Hippocampal formation (tissue), 2 donors: ENCODE measurements at regions not wholly inside any gene's neighbourhood (a gene's known extent, or its start where the extent isn't known, plus 50 kb on each side); places are given as distances from the start of the nearest gene placed in this dataset.
"Not testable (repeated sequence)": the region's sequence is repeated elsewhere in the genome, so short reads cannot be mapped to it uniquely, and the experiment has no call there.

ENCODE experiments used
- DNase-seq, 2 donors: peaks; one replicate each; lab custom pipeline; 2025; lab: John Stamatoyannopoulos, UW

DNA sequence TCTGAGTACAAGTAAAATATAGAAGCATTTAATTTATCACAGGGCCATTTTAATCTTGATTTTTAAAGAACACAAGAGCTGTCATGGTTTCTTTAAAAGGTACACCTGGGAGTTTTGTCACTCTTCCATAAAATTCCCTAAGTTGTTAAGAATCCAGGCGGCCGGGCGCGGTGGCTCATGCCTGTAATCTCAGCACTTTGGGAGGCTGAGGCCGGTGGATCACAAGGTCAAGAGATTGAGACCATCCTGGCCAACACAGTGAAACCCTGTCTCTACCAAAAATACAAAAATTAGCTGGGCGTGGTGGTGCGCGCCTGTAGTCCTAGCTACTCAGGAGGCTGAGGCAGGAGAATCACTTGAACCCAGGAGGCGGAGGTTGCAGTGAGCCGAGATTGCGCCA, 278.3 kb downstream of the PCDH17 start:
- DNase-seq = not testable (repeated sequence)

DNA sequence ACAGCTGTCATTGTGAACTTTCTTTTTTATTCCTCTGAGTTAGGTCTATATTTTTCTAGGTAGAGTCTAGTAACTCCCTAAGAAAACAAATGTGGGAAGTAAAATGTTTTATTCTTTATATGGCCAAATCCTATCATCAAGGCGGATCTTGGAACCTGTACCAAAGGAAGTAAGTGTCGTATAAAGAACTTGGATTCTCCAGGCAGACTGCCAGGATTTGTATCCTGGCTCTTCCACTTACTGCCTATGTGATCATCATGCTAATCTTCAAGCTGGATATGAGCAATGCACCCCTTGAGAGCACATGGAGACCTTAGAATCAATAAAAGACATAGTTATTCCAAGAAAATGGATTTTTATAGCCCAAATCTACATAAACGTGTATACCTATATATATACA, 286.5 kb downstream of the PCDH17 start:
- no peak for DNase-seq

DNA sequence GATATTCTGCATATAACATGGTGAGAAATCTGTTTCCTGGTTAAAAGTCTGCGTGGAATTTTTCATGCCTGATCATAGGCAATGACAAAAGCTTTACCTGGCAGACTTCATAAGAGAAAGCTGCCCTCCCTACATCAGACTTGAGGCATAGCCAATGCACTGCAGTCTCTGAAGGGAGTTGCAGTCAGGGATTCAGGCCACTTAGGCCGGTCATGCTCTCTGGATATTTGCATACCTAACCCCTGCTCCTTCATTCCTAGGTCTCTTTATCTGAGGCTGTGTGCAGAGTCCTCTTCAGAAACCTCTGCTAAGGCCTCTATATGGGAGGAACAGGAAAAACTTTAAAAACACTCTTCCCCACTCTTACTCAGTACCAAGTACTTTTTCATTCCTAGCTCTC, 287.4 kb downstream of the PCDH17 start:
- DNase-seq = no peak

DNA sequence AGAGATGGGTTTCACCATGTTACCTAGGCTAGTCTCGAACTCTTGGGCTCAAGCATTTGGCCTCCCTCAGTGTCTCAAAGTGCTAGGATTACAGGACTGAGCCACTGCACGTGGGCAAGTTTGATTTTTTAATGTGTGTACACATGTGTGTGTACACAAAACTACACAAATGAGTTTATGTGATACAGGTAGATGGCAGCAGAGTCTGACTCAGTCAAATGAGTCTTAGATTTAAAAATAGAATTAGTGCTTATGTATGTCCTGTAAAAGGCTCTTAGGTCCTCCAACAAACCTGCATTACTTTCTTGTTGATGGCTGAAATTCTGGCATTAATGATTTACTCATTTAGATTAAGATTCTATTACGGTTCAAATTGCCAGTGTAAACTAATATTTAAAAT, 293.7 kb downstream of the PCDH17 start:
- no peak for DNase-seq

DNA sequence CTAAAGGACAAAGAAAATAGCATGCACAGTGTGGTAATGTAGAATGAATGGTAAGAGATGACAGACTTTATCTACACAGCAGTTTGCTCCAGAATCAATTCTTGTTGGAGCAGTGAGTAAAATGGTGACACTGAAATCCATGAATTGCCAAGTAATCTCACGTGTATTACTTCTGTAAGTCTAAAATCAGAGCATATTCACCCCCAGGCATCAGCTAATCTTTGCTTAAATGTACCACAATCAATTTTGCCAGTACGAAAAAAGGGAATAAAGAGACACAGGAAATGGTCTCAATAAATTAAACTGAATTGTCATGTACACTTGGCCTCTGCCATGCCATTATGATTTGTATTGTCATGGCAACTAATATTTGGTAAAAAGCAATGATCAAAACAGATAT, 294.2 kb downstream of the PCDH17 start:
- DNase-seq = no peak

DNA sequence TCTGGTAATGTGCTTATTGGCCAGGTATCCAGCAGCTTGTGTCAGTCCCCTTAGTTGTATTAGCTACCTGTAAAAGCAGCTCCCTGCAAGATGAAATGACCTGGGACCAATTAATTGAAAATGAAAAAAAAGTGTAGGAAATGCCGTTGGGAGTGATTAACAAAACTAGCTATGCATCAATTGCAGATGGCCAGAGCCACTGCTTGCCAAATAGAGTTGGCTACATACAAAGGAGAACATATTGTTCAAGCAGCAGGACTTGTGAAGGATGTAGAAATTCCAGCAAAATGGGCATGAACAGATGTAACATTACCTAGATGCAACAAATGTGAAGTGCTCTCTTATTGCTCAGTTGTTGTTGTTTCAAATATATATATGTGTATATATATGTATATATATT, 300.5 kb downstream of the PCDH17 start:
- DNase-seq = no peak

DNA sequence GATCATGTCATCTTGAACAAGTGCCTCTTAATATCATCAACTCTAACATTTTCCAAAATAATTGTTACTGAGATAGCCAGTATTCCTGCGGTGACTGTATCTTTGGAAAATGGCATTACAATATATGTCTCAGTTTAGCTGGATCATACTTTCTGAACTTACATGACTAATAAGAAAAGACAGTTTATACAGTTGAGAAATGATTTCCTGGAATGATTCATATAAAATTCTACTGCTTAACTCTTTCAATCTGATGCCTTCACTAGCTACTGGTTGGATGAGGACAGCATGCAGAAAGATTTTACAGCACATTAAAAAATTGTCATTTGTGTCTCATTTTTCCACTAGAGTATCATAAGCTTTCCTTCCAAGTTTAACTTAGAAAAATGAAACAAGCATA, 302.1 kb downstream of the PCDH17 start:
- no peak for DNase-seq

DNA sequence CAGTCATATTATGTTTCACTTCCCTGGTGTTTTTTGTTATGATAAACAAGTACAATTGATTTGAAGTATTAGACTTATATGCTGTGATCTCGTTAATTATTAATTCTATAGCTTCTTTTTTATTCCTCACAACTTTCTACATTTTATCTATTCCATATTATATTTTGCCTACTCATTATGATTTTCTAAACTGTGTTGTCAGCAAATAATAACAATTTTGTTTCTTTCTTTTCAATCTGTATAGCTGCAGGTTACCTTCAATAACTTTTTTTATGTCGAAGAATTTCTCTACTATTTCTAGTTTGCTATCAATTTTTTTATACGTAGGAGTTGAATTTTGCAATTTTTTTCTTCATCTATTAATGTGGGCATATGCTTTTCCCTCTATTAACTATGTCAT, 304.4 kb downstream of the PCDH17 start:
- DNase-seq = no peak

DNA sequence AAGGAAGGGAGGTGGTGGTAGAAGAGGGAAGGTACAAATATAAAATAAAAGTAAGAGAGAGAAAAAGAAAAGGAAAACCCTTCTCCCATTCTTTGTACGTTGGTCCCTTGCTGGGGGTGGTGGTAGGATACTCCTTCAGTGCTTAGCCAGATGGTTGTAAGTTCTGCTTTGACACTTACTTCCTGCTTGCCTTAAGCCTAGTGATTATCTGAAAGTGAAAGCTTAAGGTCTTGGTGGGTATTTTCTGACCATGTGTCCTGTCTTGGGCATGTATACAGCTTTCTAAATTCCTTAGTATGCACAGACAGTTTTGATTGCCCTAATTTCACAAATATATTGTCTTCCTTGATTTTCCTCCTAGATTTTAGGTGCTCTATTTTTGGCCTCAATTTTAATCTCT, 314.8 kb downstream of the PCDH17 start:
- no peak for DNase-seq

DNA sequence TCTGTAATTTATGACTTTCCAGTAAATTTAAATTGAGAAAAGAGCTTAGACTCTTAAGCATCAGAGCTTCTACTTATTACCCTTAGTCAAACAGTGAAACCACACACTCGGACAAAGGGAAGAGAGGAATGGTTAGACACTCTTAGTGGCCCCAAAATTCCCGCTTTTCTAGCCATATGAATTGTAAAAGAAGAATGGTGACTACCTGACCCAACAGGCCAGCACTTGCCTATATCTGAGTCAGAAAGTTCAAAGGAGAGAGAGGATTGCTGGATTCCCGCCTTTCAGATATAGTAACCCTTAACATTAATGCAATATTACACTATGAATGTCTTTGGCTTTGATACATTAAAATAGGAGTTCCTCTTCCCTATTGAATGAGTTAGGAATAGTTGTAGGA, 317.3 kb downstream of the PCDH17 start:
- no peak for DNase-seq

DNA sequence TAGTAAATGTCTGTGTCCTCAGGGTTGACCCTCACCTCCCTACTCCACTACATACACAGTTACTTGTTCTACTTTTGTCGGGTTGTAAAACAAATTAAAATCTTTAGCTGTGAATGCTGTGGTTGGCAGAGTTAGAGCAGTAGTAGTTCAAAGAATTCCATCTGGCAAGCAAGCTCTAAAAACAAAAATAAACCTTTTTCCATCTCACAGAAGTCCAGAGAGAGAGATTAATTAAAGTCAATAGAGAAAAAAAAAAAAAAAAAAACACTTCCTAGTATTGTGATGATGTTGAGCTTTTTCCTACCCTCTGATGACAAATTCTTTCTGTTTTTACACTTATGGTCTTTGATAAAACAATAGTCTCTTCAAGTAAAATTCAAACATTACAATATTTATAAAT, 338.4 kb downstream of the PCDH17 start:
- no peak for DNase-seq

DNA sequence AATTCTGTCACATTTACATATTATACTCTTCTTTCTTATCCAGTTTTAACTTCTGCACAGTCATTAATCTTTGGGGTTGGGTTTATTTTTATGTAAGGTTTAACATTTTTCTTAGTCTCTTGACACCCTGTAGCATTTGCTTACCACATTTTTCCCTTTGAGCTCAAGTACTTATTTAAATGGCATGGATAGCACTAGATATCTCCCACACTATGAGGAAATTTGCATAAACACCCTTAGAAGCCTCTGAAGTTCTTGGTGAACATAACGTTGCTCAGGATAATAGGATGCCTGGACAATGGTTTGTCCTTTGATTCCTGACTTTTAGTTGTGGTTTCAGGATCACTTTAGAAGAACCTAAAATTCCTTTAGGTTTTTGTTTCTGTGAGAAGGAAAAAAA, 338.9 kb downstream of the PCDH17 start:
- DNase-seq = no peak

DNA sequence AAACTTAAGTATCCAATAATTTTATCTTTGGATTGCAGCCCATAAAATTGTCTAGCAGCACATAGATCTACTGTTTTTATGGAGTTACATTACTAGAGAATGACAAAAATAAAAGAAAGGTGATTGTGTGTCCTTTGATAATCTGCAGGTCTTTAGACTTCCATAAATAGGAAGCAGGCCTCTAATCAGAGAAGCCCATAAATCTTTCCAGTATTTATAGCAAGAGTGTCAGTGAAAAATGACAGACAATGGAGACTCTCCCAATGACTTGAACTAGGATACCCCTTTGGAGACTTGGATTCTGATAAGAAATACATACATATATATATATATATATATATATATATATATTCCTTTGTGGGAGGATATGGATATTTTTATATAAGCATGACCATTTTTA, 351.2 kb downstream of the PCDH17 start:
- no peak for DNase-seq

DNA sequence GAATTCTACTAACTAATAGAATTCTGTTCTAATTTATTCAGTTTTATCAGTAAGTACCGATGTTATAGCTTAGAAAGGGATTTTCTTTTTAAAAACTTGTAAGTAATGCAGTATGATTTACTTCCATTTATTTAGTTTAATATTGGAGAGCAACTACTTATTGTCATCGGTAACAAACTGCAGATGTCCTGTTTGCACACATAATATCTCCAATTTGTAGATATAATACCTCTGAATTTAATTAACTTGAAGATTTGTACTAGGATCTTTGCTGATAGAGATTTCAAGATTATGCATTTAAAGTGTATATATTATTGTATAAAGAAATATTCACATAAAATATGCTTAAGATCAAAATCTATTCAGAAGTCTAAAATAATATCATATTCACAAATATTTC, 356.7 kb downstream of the PCDH17 start:
- no peak for DNase-seq

DNA sequence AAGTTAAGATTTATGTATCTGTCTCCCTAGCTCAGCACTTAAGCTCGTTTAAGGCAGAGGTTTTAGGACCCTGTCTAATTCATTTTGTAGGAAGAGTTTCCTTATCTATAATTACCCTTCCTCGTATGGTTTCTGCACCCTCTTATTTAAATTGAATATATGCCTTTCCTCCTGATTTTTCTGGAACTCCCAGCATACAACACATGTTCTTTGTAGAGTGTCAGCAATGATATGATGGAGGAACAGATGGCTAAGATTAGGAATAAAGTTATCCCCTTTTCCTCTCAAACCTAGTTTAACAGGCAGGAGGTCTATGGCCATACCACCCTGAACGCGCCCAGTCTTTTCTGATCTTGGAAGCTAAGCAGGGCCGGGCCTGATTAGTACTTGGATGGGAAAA, 359.5 kb downstream of the PCDH17 start:
- DNase-seq = no peak

DNA sequence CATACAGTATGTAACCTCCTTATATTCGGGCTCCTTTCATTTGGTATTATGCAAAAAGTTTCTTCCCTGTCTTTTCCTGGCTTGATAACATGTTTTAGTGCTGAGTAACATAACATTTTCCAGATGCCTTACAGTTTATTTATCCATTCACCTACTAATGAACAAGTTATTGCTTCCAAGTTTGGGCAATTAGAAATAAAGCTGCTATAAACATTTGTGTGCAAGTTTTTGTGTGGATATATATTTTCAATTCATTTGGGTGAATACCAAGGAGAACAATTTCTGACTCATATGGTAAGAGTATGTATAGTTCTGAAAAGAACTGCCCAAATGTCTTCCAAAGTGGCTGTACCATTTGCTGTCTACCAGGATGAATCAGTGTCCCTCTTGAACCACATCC, 360.9 kb downstream of the PCDH17 start:
- DNase-seq = no peak

DNA sequence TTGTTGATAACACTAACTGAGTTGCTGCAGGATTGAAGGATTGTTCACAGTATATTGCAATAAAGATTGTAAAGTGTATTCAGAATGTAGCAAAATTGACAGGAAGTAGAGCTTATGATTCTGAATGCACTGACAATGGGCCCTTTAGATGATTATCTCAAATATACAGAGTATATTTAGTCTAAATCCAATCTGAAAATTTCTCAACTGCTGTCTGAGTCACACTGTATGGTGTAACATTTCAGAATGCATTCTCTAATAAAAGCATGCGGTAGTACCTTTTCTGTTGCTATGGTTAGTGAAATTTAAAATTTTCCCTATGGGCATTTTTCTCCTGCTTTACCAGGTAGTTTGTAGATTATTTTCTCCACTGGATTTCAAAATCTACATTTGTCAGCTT, 365.2 kb downstream of the PCDH17 start:
- no peak for DNase-seq

DNA sequence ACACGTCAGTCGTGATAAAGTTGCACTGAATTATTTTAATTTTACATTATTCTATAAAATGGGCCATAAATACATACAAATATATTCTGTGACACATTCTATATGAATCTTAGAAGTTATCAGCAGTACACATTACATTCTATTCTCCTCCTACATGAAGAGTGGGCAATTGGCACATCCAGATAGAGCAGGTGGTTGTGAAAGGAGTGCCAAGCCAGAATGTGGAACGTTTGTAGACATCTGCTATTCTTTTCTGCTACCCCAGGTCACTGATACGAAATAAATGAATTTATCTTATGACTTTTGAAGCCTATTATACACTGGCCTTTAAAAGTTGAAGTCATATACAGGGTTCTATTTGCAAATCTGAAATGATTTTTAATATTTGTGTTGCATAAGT, 373.2 kb downstream of the PCDH17 start:
- no peak for DNase-seq

DNA sequence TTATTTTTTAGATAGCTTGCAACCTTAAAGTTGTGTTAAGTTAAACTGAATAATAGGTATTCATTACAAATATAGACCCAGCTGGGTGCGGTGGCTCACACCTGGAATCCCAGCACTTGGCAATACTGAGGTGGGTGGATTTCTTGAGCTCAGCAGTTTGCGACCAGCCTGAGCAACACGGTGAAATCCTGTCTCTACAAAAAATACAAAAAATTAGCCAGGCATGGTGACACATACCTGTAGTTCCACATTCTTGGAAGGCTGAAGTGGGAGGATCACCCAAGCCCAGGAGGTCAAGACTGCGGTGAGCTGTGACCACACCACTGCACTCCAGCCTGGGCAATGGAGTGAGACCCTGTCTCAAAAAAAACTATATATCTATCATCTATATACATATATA, 386.5 kb downstream of the PCDH17 start:
- DNase-seq = no peak

DNA sequence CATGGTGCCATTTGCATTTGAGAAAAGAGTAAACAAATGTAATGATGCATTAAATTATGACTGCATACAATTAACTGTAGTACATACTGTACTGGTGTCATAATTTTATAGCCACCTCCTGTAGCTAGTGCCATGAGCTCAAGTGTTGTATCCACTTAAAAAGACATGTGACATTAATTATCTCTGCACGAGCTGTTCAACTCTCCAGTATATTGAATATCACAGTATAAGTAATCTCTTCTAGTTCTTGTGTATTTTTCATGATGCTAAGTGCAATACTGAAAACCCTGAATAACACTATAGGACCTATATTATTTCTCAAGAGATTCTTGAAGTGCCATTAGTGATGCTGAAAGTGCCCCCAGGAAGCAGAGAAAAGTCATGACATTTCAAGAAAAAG, 387.3 kb downstream of the PCDH17 start:
- no peak for DNase-seq

DNA sequence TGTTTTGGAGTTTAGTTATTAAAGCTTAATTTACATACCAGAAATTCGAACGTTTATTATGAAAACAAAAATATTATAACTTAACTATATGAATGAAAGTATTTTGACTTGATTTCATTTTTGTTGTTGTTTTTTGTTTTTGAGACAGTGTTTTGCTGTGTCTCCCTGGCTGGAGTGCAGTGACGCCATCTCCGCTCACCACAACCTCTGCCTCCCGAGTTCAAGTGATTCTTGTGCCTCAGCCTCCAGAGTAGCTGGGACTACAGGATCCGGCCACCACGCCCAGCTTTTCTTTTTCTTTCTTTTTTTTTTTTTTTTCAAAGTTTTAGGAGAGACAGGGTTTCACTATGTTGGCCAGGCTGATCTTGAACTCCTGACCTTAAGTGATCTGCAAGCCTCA, 392.6 kb downstream of the PCDH17 start:
- no peak for DNase-seq

DNA sequence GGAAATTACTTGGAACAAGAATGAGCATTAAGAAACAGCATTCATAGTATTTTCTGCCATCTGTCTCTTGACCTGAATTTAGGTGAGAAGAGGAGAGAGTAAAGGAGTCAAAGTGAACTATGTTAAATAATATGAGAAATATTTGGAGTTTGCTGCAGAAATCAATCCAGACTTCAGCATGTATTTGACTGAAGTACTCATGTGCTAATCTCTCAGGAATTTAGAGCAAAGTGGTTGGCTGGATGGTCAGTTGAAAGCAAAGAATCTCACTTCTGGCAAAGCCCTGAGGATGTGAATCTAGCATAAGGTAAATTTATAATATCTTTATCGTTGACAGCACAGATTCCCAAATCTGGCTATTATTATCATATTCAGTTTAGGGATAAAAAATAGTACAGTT, 394.3 kb downstream of the PCDH17 start:
- DNase-seq = no peak

DNA sequence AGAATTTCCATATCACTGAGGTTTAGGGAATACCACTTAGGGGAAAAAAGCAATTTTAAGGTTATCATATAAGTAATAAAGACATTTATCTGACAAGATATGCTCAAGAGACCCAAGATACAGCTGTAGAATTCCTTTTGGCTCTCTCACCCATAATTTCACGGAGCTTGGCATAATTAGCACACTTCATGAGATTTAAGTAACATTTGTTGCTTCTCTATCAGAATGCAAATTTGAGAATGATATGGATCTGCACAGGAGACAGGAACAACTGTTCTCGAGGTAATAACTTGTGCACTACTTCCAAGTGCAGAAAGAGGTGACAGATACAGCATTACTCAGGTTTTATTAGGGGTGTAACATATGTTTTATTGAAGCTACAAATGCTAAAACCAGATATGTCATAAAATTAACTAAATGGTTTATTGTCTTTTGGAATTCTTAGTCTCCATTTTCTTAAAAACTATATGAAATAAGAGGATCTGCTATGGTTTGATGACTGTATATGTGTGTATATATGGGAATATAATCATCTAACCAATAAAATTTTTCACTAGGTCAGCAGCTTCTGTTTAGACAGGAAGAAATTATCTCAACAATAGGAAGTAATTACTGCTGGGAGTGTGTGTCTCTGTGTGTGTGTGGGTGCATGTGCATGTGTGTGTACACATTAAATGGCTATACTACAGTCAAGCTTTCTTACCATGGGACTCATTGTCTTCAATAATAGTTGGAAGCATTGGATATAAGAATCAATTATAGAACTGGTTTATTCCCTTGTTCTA, 401.3 kb downstream of the PCDH17 start:
- no peak for DNase-seq

DNA sequence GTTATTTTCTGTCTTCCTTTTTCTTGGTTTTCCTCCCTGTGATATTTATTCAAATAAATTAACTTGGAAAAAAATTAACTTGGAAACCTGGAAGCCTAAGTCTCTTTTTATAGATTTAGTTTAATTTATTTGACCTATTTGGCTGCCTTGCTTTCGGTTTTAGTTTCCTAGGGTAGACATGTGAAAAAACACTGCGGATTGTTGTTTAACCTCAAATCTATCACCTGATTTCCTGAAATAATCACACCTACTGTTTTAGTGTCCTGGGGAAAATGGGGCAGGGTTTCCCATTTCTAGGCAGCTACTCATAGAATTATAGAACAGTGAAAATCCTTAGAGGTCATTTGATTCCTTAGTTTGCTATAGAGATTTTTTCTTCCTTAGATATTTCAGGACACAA, 412.4 kb downstream of the PCDH17 start:
- no peak for DNase-seq

DNA sequence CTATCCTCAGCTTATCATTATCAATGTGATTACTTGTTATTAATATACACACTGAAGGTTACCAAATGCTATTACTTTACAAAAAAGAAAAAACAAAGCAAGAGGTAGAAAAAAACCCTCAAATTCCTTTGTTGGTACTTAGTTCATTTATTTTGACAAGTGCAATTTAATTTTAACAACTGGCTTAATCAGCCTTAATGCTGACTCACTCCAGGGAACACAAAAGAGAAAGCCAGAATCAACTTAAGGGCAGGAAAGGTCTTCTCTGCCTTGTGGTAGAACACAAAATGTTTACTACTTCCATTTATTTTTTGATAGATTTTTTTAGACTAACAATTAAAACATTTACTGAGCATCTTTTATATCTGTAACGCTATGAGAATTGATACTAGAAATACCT, 417.1 kb downstream of the PCDH17 start:
- DNase-seq = no peak
